ENCODE measurements at regions not wholly inside any gene's neighbourhood (a gene's known extent, or its start where the extent isn't known, plus 50 kb on each side); places are given as distances from the start of the nearest gene placed in this dataset.

DNA sequence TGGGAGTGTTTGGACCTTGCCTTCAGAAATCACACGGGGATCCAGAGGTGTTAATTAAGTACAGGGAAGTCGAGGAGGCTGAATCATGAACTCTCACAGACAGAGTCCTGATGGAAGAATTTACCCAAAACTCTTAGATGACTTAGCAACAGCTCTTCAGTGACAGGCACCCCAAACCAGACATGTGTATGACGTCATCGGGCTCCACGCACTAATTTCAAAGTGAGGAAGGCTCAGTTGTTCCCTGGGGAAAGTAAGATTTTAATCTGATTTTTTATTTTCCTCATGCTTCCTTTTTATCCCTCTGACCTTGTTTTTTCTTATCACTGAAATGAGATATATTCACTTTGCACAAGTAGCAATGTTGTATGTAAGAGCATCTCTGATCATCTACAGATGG is 1363.5 kb downstream of the AACS start:
- TF ChIP-seq CTCF (IDR thresholded peaks at IDR 0.05; ENCODE audit: low read length): no peak
- no peak for TF ChIP-seq EZH2 (IDR thresholded peaks at IDR 0.05; ENCODE audit: borderline replicate concordance, low read length)
